Neural progenitor cell (in vitro differentiated cells): ENCODE measurements at regions not wholly inside any gene's neighbourhood (a gene's known extent, or its start where the extent isn't known, plus 50 kb on each side); places are given as distances from the start of the nearest gene placed in this dataset.
A peak's percentile ranks its signal among the peaks of the same experiment; 100 is the strongest.

Experiments used
- DNase-seq: peaks from one replicate; pipeline ENCODE4 v3.0.0-alpha.2; 2016; ENCODE audit warnings: low spot score
- H2AFZ ChIP-seq: fragments of 200-600 bp; sonication (generic); replicated peaks from 2 replicates; pipeline ENCODE4 v1.6.1; 2016; ENCODE audit warnings: antibody characterized with exemption
- H3F3A ChIP-seq: fragments of 200-600 bp; sonication (generic); 2 replicates; pipeline ENCODE4 v1.6.1; 2016; ENCODE audit warnings: antibody characterized with exemption, low read depth
- H3K27ac ChIP-seq: fragments of 200-600 bp; sonication (generic); 2 replicates; pipeline ENCODE4 v1.5.1; 2016; ENCODE audit warnings: mild to moderate bottlenecking
- H3K27me3 ChIP-seq: fragments of 200-600 bp; sonication (generic); 2 replicates; pipeline ENCODE4 v1.6.1; 2016; ENCODE audit warnings: mild to moderate bottlenecking, moderate library complexity
- H3K36me3 ChIP-seq: fragments of 200-600 bp; sonication (generic); 2 replicates; pipeline ENCODE4 v1.5.1; 2016
- H3K4me1 ChIP-seq: fragments of 200-600 bp; sonication (generic); 2 replicates; pipeline ENCODE4 v1.6.1; 2016; ENCODE audit warnings: mixed run types
- H3K4me2 ChIP-seq: fragments of 200-600 bp; sonication (generic); 2 replicates; pipeline ENCODE4 v1.6.1; 2016
- H3K4me3 ChIP-seq: fragments of 200-600 bp; sonication (generic); 2 replicates; pipeline ENCODE4 v1.5.1; 2016
- H3K79me2 ChIP-seq: fragments of 200-600 bp; sonication (generic); 2 replicates; pipeline ENCODE4 v1.6.1; 2016; ENCODE audit warnings: low read depth
- H3K9ac ChIP-seq: fragments of 200-600 bp; sonication (generic); 2 replicates; pipeline ENCODE4 v1.6.1; 2016
- H3K9me3 ChIP-seq: fragments of 200-600 bp; sonication (generic); 2 replicates; pipeline ENCODE4 v1.5.1; 2016; ENCODE audit warnings: low read depth
- H4K20me1 ChIP-seq: fragments of 200-600 bp; sonication (generic); 2 replicates; pipeline ENCODE4 v1.6.1; 2016; ENCODE audit warnings: low read depth
- H3K27ac Mint-ChIP-seq: 3 replicates; pipeline ENCODE4 v1.8.0; 2021; ENCODE audit warnings: mixed read lengths
- H3K27me3 Mint-ChIP-seq: 2 replicates; pipeline ENCODE4 v1.8.0; 2022; ENCODE audit warnings: low read depth, mild to moderate bottlenecking, inconsistent platforms, moderate library complexity, mixed read lengths; ENCODE audit not compliant: insufficient read depth
- H3K36me3 Mint-ChIP-seq: 3 replicates; pipeline ENCODE4 v1.8.0; 2021; ENCODE audit warnings: mixed read lengths
- H3K4me1 Mint-ChIP-seq: 3 replicates; pipeline ENCODE4 v1.8.0; 2021; ENCODE audit warnings: mixed read lengths
- H3K4me3 Mint-ChIP-seq: 3 replicates; pipeline ENCODE4 v1.8.0; 2021; ENCODE audit warnings: mild to moderate bottlenecking, moderate library complexity, mixed read lengths
- H3K9me3 Mint-ChIP-seq: 3 replicates; pipeline ENCODE4 v1.8.0; 2020; ENCODE audit warnings: mixed read lengths
- EZH2 ChIP-seq: fragments of 200-600 bp; sonication (generic); IDR thresholded peaks from 2 replicates; pipeline ENCODE4 v1.6.1; 2017; ENCODE audit warnings: antibody characterized with exemption, mild to moderate bottlenecking, moderate library complexity
- EZH2phosphoT487 ChIP-seq: fragments of 200-600 bp; sonication (generic); IDR thresholded peaks from 2 replicates; pipeline ENCODE4 v1.6.1; 2017; ENCODE audit warnings: antibody characterized with exemption
- TF ChIP-seq, protein P1 (sequence below): fragments of 200-600 bp; sonication (generic); IDR thresholded peaks from 2 replicates; pipeline ENCODE4 v1.5.1; 2017; ENCODE audit warnings: antibody characterized with exemption, mild to moderate bottlenecking

DNA sequence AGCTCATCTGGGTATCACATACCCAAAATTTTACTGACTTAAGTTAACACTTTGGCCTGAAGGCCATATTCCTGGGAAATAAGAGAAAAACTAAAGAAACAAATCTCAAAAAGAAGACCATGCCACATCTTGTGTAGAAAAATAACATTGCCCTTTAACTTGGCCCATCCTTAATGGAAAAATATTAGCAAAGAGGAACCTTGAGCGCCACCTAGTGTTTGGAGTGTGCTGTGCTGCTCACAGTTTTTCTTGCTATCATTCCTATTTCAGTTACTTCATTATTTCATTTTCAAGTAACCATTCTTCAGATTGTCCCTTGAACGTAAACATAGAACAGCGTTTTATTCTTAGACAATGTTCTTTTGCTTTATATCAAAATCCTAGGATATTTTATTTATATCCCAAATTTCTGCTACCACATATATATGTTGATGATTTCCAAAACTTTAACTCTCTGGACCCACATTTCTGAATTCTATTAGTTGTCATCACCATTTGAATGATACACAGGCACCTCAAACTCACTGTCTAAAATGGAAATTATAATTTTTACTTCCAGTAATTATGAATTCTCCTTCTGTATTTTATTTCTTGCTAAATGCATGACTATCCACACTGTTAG, 999.0 kb upstream of the ADGRL3 start:
- Histone ChIP-seq H4K20me1 (no peaks in the 10 kb centered on the region), H3K9ac (no peak overlapping the region), H3K4me3 (no peak overlapping the region), H3F3A (no peaks in the 10 kb centered on the region), H3K27me3 (no peaks in the 10 kb centered on the region), H3K79me2 (no peaks in the 10 kb centered on the region), H3K27ac (no peak overlapping the region), H2AFZ (no peak overlapping the region), H3K4me2 (no peak overlapping the region), H3K36me3 (no peaks in the 10 kb centered on the region), H3K4me1 (no peaks in the 10 kb centered on the region), H3K9me3 (no peaks in the 10 kb centered on the region)
- no peak overlapping the region for H3K4me3 Mint-ChIP-seq
- no peak overlapping the region for H3K27ac Mint-ChIP-seq
- no peak for TF ChIP-seq EZH2
- TF ChIP-seq, protein P1, sequence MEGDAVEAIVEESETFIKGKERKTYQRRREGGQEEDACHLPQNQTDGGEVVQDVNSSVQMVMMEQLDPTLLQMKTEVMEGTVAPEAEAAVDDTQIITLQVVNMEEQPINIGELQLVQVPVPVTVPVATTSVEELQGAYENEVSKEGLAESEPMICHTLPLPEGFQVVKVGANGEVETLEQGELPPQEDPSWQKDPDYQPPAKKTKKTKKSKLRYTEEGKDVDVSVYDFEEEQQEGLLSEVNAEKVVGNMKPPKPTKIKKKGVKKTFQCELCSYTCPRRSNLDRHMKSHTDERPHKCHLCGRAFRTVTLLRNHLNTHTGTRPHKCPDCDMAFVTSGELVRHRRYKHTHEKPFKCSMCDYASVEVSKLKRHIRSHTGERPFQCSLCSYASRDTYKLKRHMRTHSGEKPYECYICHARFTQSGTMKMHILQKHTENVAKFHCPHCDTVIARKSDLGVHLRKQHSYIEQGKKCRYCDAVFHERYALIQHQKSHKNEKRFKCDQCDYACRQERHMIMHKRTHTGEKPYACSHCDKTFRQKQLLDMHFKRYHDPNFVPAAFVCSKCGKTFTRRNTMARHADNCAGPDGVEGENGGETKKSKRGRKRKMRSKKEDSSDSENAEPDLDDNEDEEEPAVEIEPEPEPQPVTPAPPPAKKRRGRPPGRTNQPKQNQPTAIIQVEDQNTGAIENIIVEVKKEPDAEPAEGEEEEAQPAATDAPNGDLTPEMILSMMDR: peak; percentile 96
- no peak for TF ChIP-seq EZH2phosphoT487
- H3K36me3 Mint-ChIP-seq: no peaks in the 10 kb centered on the region
- peak; percentile 66 for DNase-seq
- H3K9me3 Mint-ChIP-seq: no peaks in the 10 kb centered on the region
- H3K4me1 Mint-ChIP-seq: no peaks in the 10 kb centered on the region
- H3K27me3 Mint-ChIP-seq: no peaks in the 10 kb centered on the region

GRCh38 chr4:60209588-60209987, 990.5 kb upstream of the ADGRL3 start:
- no peak overlapping the region for H3K4me3 ChIP-seq
- Mint-ChIP-seq H3K9me3 (peaks cover 18% of the 10 kb centered on the region), H3K27me3 (no peaks in the 10 kb centered on the region), H3K4me3 (no peak overlapping the region), H3K4me1 (no peaks in the 10 kb centered on the region), H3K36me3 (peaks cover 2% of the 10 kb centered on the region), H3K27ac (no peak overlapping the region)
- no peak overlapping the region for H3K4me2 ChIP-seq
- no peaks in the 10 kb centered on the region for H3K79me2 ChIP-seq
- H3K9ac ChIP-seq: no peak overlapping the region
- no peak for TF ChIP-seq EZH2phosphoT487
- H3K36me3 ChIP-seq: no peaks in the 10 kb centered on the region
- no peaks in the 10 kb centered on the region for H4K20me1 ChIP-seq
- no peak overlapping the region for H3K27ac ChIP-seq
- DNase-seq: no peak
- H3F3A ChIP-seq: no peaks in the 10 kb centered on the region
- H2AFZ ChIP-seq: no peak overlapping the region
- H3K9me3 ChIP-seq: no peaks in the 10 kb centered on the region
- H3K4me1 ChIP-seq: no peaks in the 10 kb centered on the region
- no peaks in the 10 kb centered on the region for H3K27me3 ChIP-seq

DNA sequence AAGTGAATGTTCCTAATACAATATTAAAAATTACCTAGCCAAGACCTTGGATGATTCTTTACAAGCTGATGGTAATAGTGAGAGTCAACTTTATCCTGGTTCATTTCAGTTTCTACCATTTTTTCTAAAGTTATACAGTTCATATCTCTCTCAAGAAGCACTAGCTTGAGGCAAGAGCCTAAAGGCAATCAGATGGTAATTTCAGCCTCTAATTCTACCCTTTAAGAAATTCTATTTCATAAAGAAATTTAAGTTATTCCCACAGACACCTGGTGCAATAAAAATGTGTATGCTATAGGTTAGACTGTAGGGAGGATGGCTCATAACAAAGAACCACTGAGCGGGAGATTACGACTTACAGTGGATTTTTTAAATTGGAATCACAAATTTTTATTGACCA, 984.2 kb upstream of the ADGRL3 start:
- H3K4me2 ChIP-seq: no peak overlapping the region
- H3K27ac Mint-ChIP-seq: no peak overlapping the region
- H3K4me3 Mint-ChIP-seq: no peak overlapping the region
- no peaks in the 10 kb centered on the region for H3K79me2 ChIP-seq
- H3K36me3 ChIP-seq: no peaks in the 10 kb centered on the region
- no peak overlapping the region for H3K4me3 ChIP-seq
- H3F3A ChIP-seq: no peaks in the 10 kb centered on the region
- no peaks in the 10 kb centered on the region for H3K27me3 ChIP-seq
- DNase-seq: no peak
- no peaks in the 10 kb centered on the region for H3K4me1 Mint-ChIP-seq
- no peak overlapping the region for H3K9ac ChIP-seq
- no peak for TF ChIP-seq EZH2phosphoT487
- no peak for TF ChIP-seq EZH2
- TF ChIP-seq, protein P1: no peak
- no peaks in the 10 kb centered on the region for H3K9me3 Mint-ChIP-seq
- H2AFZ ChIP-seq: no peak overlapping the region
- H3K36me3 Mint-ChIP-seq: no peaks in the 10 kb centered on the region
- no peak overlapping the region for H3K27ac ChIP-seq
- no peaks in the 10 kb centered on the region for H3K27me3 Mint-ChIP-seq
- no peaks in the 10 kb centered on the region for H3K9me3 ChIP-seq
- H3K4me1 ChIP-seq: no peaks in the 10 kb centered on the region
- no peaks in the 10 kb centered on the region for H4K20me1 ChIP-seq

- Mint-ChIP-seq H3K27ac (no peak overlapping the region), H3K9me3 (no peaks in the 10 kb centered on the region), H3K4me3 (no peak overlapping the region), H3K4me1 (no peaks in the 10 kb centered on the region), H3K27me3 (no peaks in the 10 kb centered on the region), H3K36me3 (no peaks in the 10 kb centered on the region)
- no peak for DNase-seq
- Histone ChIP-seq H3K79me2 (no peaks in the 10 kb centered on the region), H3K36me3 (no peaks in the 10 kb centered on the region), H3F3A (no peaks in the 10 kb centered on the region), H3K27me3 (no peaks in the 10 kb centered on the region), H3K27ac (no peak overlapping the region), H3K4me2 (no peak overlapping the region), H3K4me1 (no peaks in the 10 kb centered on the region), H3K4me3 (no peak overlapping the region), H3K9me3 (no peaks in the 10 kb centered on the region), H2AFZ (no peak overlapping the region), H4K20me1 (no peaks in the 10 kb centered on the region), H3K9ac (no peak overlapping the region)
- TF ChIP-seq, protein P1: no peak
- TF ChIP-seq EZH2: no peak
- no peak for TF ChIP-seq EZH2phosphoT487
Measured at GRCh38 chr4:60216752-60217151, 983.4 kb upstream of the ADGRL3 start.
